HEK293 (cell line): ENCODE measurements at regions not wholly inside any gene's neighbourhood (a gene's known extent, or its start where the extent isn't known, plus 50 kb on each side); places are given as distances from the start of the nearest gene placed in this dataset.

Experiments used
- CTCF ChIA-PET: fragments of 350-600 bp; formaldehyde crosslinking; extraction: SDS; loops from one replicate; lab custom pipeline; 2021; ENCODE audit warnings: antibody characterized with exemption; lab: Yijun Ruan, JAX
- POLR2A ChIA-PET: fragments of 300-600 bp; formaldehyde crosslinking; extraction: SDS; loops from one replicate; lab custom pipeline; 2020; ENCODE audit warnings: antibody characterized with exemption, inconsistent platforms; lab: Yijun Ruan, JAX
- H3K27ac ChIP-seq: fragments of 200-500 bp; sonication (Bioruptor generic); 2 replicates; pipeline ENCODE4 v1.5.1; 2014; ENCODE audit warnings: low read depth, low read length, control low read depth, inconsistent platforms; ENCODE audit errors: extremely low read depth
- H3K36me3 ChIP-seq, 2 experiments: fragments of 200-500 bp in 1 of 2; sonication (Bioruptor generic) in 1 of 2; 1 replicate in 1 of 2; 2 replicates in 1 of 2; pipeline ENCODE4 v1.5.1; 2014 to 2017; ENCODE audit warnings: inconsistent platforms in 2 of 2, low read length in 2 of 2; ENCODE audit not compliant: control insufficient read depth in 2 of 2, insufficient read depth in 1 of 2
- H3K4me1 ChIP-seq: fragments of 200-500 bp; sonication (Bioruptor generic); 2 replicates; pipeline ENCODE4 v1.5.1; 2014; ENCODE audit warnings: mild to moderate bottlenecking, low read length, inconsistent platforms; ENCODE audit not compliant: control insufficient read depth, insufficient read depth
- H3K4me3 ChIP-seq: 2 replicates; pipeline ENCODE4 v1.5.1; 2011; ENCODE audit warnings: low read depth, mild to moderate bottlenecking, control low read depth, low read length, moderate library complexity
- H3K9me3 ChIP-seq: fragments of 200-500 bp; sonication (Bioruptor generic); 2 replicates; pipeline ENCODE4 v1.5.1; 2014; ENCODE audit warnings: low read depth, low read length, inconsistent platforms; ENCODE audit not compliant: control insufficient read depth, insufficient read depth
- GLIS2 ChIP-seq: fragments of 450-650 bp; formaldehyde crosslinking; IDR thresholded peaks from 2 replicates; pipeline ENCODE4 v1.5.1; 2016; ENCODE audit warnings: missing biosample characterization, missing genetic modification characterization
- PRDM1 ChIP-seq: fragments of 450-650 bp; formaldehyde crosslinking; IDR thresholded peaks from 2 replicates; pipeline ENCODE4; 2016; ENCODE audit warnings: missing biosample characterization, missing genetic modification characterization
- TSHZ1 ChIP-seq: fragments of 450-650 bp; formaldehyde crosslinking; IDR thresholded peaks from 2 replicates; pipeline ENCODE4 v1.5.1; 2016; ENCODE audit warnings: missing biosample characterization, missing genetic modification characterization, borderline replicate concordance
- ZBTB7A ChIP-seq: fragments of 450-650 bp; formaldehyde crosslinking; IDR thresholded peaks from 2 replicates; pipeline ENCODE4 v1.5.1; 2016; ENCODE audit warnings: low read depth, missing biosample characterization, missing genetic modification characterization
- ZFHX2 ChIP-seq: fragments of 450-650 bp; formaldehyde crosslinking; conservative IDR thresholded peaks from 2 replicates; pipeline ENCODE4 v1.5.1; 2016; ENCODE audit warnings: missing biosample characterization, missing genetic modification characterization
- ZNF2 ChIP-seq: fragments of 450-650 bp; formaldehyde crosslinking; IDR thresholded peaks from 2 replicates; pipeline ENCODE4 v1.5.1; 2016; ENCODE audit warnings: missing biosample characterization, missing genetic modification characterization
- ZNF221 ChIP-seq: fragments of 450-650 bp; formaldehyde crosslinking; IDR thresholded peaks from 2 replicates; pipeline ENCODE4 v1.5.1; 2017; ENCODE audit warnings: missing biosample characterization, missing genetic modification characterization, borderline replicate concordance
- ZNF280D ChIP-seq: fragments of 450-650 bp; formaldehyde crosslinking; IDR thresholded peaks from 2 replicates; pipeline ENCODE4 v1.5.1; 2016; ENCODE audit warnings: missing biosample characterization, missing genetic modification characterization
- ZNF311 ChIP-seq: fragments of 450-650 bp; formaldehyde crosslinking; IDR thresholded peaks from 2 replicates; pipeline ENCODE4 v1.5.1; 2017; ENCODE audit warnings: missing biosample characterization, missing genetic modification characterization, borderline replicate concordance
- ZNF555 ChIP-seq: fragments of 450-650 bp; formaldehyde crosslinking; conservative IDR thresholded peaks from 2 replicates; pipeline ENCODE4 v1.5.1; 2017; ENCODE audit warnings: missing biosample characterization, mild to moderate bottlenecking, missing genetic modification characterization, inconsistent platforms
- ZNF560 ChIP-seq: fragments of 450-650 bp; formaldehyde crosslinking; IDR thresholded peaks from 2 replicates; pipeline ENCODE4 v1.5.1; 2017; ENCODE audit warnings: missing biosample characterization, missing genetic modification characterization, borderline replicate concordance
- ZNF610 ChIP-seq: fragments of 450-650 bp; formaldehyde crosslinking; IDR thresholded peaks from 2 replicates; pipeline ENCODE4 v1.5.1; 2016; ENCODE audit warnings: missing biosample characterization, missing genetic modification characterization, borderline replicate concordance
- ZNF645 ChIP-seq: fragments of 450-650 bp; formaldehyde crosslinking; IDR thresholded peaks from 2 replicates; pipeline ENCODE4; 2016; ENCODE audit warnings: missing biosample characterization, missing genetic modification characterization
- ZNF830 ChIP-seq: fragments of 450-650 bp; IDR thresholded peaks from 2 replicates; pipeline ENCODE4 v1.5.0; 2018; ENCODE audit warnings: missing biosample characterization, missing genetic modification characterization, low read depth, mild to moderate bottlenecking, moderate library complexity
- ZSCAN18 ChIP-seq: fragments of 450-650 bp; formaldehyde crosslinking; IDR thresholded peaks from 2 replicates; pipeline ENCODE4 v1.5.1; 2016; ENCODE audit warnings: missing biosample characterization, missing genetic modification characterization

- TF ChIP-seq ZNF560 (tag by site-specific recombination): no peak
- no peak for TF ChIP-seq ZNF555
- TF ChIP-seq ZSCAN18: no peak
- TF ChIP-seq, all 188 proteins: peak for 0
Measured at GRCh38 chr11:23100726-23101125, 240.5 kb upstream of the CCDC179 start (continued).

- no peaks in the 10 kb centered on the region for H3K9me3 ChIP-seq
- ChIA-PET CTCF (no interaction called here), POLR2A (no interaction called here)
- TF ChIP-seq ZNF645 (tag by site-specific recombination) (no peak), ZNF221 (tag by site-specific recombination) (no peak), TSHZ1 (no peak), GLIS2 (tag by site-specific recombination) (no peak), ZNF610 (tag by site-specific recombination) (no peak), ZNF2 (tag by site-specific recombination) (no peak), PRDM1 (tag by site-specific recombination) (no peak), ZNF280D (tag by site-specific recombination) (no peak), ZNF830 (tag by site-specific recombination) (no peak), ZNF311 (tag by site-specific recombination) (no peak), ZFHX2 (tag by site-specific recombination) (no peak), ZBTB7A (tag by site-specific recombination) (no peak)
- no peak overlapping the region for H3K4me3 ChIP-seq
- H3K4me1 ChIP-seq: no peaks in the 10 kb centered on the region
- H3K27ac ChIP-seq: no peak overlapping the region
- H3K36me3 ChIP-seq: no peaks in the 10 kb centered on the region
Measured at GRCh38 chr11:23103416-23103815, 243.1 kb upstream of the CCDC179 start.
